GM19395 (cell line): ENCODE measurements at regions not wholly inside any gene's neighbourhood (a gene's known extent, or its start where the extent isn't known, plus 50 kb on each side); places are given as distances from the start of the nearest gene placed in this dataset.

Source experiments
- ATAC-seq: cut with Tn5 transposase; IDR thresholded peaks from one replicate; pipeline ENCODE4 v1.9.1; 2021; ENCODE audit warnings: mild to moderate bottlenecking, moderate library complexity; ENCODE audit not compliant: unreplicated experiment

- no peak for ATAC-seq
Measured at GRCh38 chr2:157125685-157126084, 131.8 kb upstream of the GALNT5 start.

GRCh38 chr2:157127249-157128012 lies 130.1 kb upstream of the GALNT5 start:
- no peak for ATAC-seq

GRCh38 chr2:157143901-157144300 lies 113.6 kb upstream of the GALNT5 start:
- no peak for ATAC-seq

GRCh38 chr2:157149270-157149669 lies 108.2 kb upstream of the GALNT5 start:
- ATAC-seq: no peak

- ATAC-seq: peak; percentile 90
Measured at GRCh38 chr2:157150747-157151146, 106.8 kb upstream of the GALNT5 start.

- ATAC-seq: no peak
Measured at GRCh38 chr2:157152362-157152761, 105.1 kb upstream of the GALNT5 start.

GRCh38 chr2:157155992-157156391 lies 101.5 kb upstream of the GALNT5 start:
- no peak for ATAC-seq

GRCh38 chr2:157158111-157158510 lies 99.4 kb upstream of the GALNT5 start:
- no peak for ATAC-seq

- ATAC-seq: no peak
Measured at GRCh38 chr2:157159221-157159934, 98.1 kb upstream of the GALNT5 start.

GRCh38 chr2:157160111-157160510 lies 97.4 kb upstream of the GALNT5 start:
- ATAC-seq: no peak

GRCh38 chr2:157164370-157164769 lies 93.1 kb upstream of the GALNT5 start:
- ATAC-seq: no peak

GRCh38 chr2:157164891-157165290 lies 92.6 kb upstream of the GALNT5 start:
- ATAC-seq: no peak

GRCh38 chr2:157168501-157168900 lies 89.0 kb upstream of the GALNT5 start:
- ATAC-seq: no peak

GRCh38 chr2:157169889-157170288 lies 87.6 kb upstream of the GALNT5 start:
- no peak for ATAC-seq

- no peak for ATAC-seq
Measured at GRCh38 chr2:157170299-157170698, 87.2 kb upstream of the GALNT5 start.

GRCh38 chr2:157172239-157172638 lies 85.3 kb upstream of the GALNT5 start:
- ATAC-seq: no peak

- ATAC-seq: no peak
Measured at GRCh38 chr2:157172866-157173578, 84.5 kb upstream of the GALNT5 start.

GRCh38 chr2:157173740-157174184 lies 83.7 kb upstream of the GALNT5 start:
- ATAC-seq: no peak

- ATAC-seq: no peak
Measured at GRCh38 chr2:157174321-157174720, 83.2 kb upstream of the GALNT5 start.

GRCh38 chr2:157176602-157177001 lies 80.9 kb upstream of the GALNT5 start:
- no peak for ATAC-seq

- no peak for ATAC-seq
Measured at GRCh38 chr2:157178874-157179273, 78.6 kb upstream of the GALNT5 start.
